SU-DHL-6 (cell line): ENCODE measurements at regions not wholly inside any gene's neighbourhood (a gene's known extent, or its start where the extent isn't known, plus 50 kb on each side); places are given as distances from the start of the nearest gene placed in this dataset.

ENCODE experiments used
- H2AFZ ChIP-seq: fragments of 200-600 bp; sonication (generic); 2 replicates; pipeline ENCODE4 v1.6.1; 2014; ENCODE audit warnings: low read depth, mild to moderate bottlenecking, moderate library complexity, mixed read lengths, antibody characterized with exemption, low read length; ENCODE audit not compliant: severe bottlenecking
- H3F3A ChIP-seq: fragments of 200-600 bp; shearing (Covaris generic); 2 replicates; pipeline ENCODE4 v1.6.0; 2016; ENCODE audit warnings: antibody characterized with exemption, mild to moderate bottlenecking; ENCODE audit not compliant: insufficient read depth
- H3K27ac ChIP-seq: fragments of 200-600 bp; sonication (generic); 2 replicates; pipeline ENCODE4 v1.5.1; 2016; ENCODE audit warnings: low read depth, mild to moderate bottlenecking, low read length, moderate library complexity, mixed read lengths
- H3K27me3 ChIP-seq: fragments of 200-600 bp; sonication (generic), shearing (Covaris generic); 2 replicates; pipeline ENCODE4 v1.6.0; 2014; ENCODE audit warnings: mild to moderate bottlenecking, low read length
- H3K36me3 ChIP-seq: fragments of 200-600 bp; sonication (generic); 2 replicates; pipeline ENCODE4 v1.6.1; 2014; ENCODE audit warnings: mild to moderate bottlenecking, low read length, mixed read lengths
- H3K4me2 ChIP-seq: fragments of 300-600, 200-600 bp; shearing (Covaris generic), sonication (generic); 2 replicates; pipeline ENCODE4 v1.6.0; 2014; ENCODE audit warnings: low read length, low read depth, mild to moderate bottlenecking; ENCODE audit not compliant: poor library complexity, severe bottlenecking
- H3K4me3 ChIP-seq: fragments of 200-600 bp; sonication (generic); 2 replicates; pipeline ENCODE4 v1.5.1; 2014; ENCODE audit warnings: antibody characterized with exemption, low read length, mild to moderate bottlenecking, mixed read lengths; ENCODE audit not compliant: insufficient read depth, poor library complexity, severe bottlenecking
- H3K79me2 ChIP-seq: fragments of 200-600 bp; sonication (generic); 2 replicates; pipeline ENCODE4 v1.6.1; 2014; ENCODE audit warnings: mild to moderate bottlenecking, low read length, moderate library complexity; ENCODE audit not compliant: insufficient read depth
- H3K9ac ChIP-seq: fragments of 200-600 bp; sonication (generic); 2 replicates; pipeline ENCODE4 v1.7.0; 2014; ENCODE audit warnings: mild to moderate bottlenecking, low read length
- H3K9me2 ChIP-seq: fragments of 200-600 bp; sonication (generic); replicated peaks from 2 replicates; pipeline ENCODE4 v1.6.1; 2014; ENCODE audit warnings: low read length; ENCODE audit not compliant: insufficient read depth
- H3K9me3 ChIP-seq: fragments of 200-600 bp; sonication (generic); 2 replicates; pipeline ENCODE4 v1.6.1; 2014; ENCODE audit warnings: low read length, mixed read lengths; ENCODE audit not compliant: insufficient read depth
- H4K20me1 ChIP-seq: fragments of 200-600 bp; sonication (generic); 2 replicates; pipeline ENCODE4 v1.6.1; 2014; ENCODE audit warnings: low read depth, mild to moderate bottlenecking, antibody characterized with exemption, low read length, moderate library complexity, mixed read lengths
- CTCF ChIP-seq: fragments of 200-600 bp; sonication (generic); IDR thresholded peaks from one replicate; pipeline ENCODE4 v1.5.1; 2017; ENCODE audit warnings: antibody characterized with exemption, mild to moderate bottlenecking, low read length, moderate library complexity; ENCODE audit not compliant: insufficient read depth, poor library complexity, severe bottlenecking
- EZH2phosphoT487 ChIP-seq: fragments of 200-600 bp; sonication (generic), shearing (Covaris generic); conservative IDR thresholded peaks from 2 replicates; pipeline ENCODE4 v1.6.1; 2018; ENCODE audit warnings: mild to moderate bottlenecking, antibody characterized with exemption, low read length, moderate library complexity, mixed read lengths

- H4K20me1 ChIP-seq: no peaks in the 10 kb centered on the region
- H3K9me2 ChIP-seq: no peaks in the 10 kb centered on the region
- H3K27me3 ChIP-seq: no peaks in the 10 kb centered on the region
- no peaks in the 10 kb centered on the region for H3F3A ChIP-seq
- H3K36me3 ChIP-seq: no peaks in the 10 kb centered on the region
- no peak overlapping the region for H3K4me3 ChIP-seq
- H3K4me2 ChIP-seq: no peak overlapping the region
- no peaks in the 10 kb centered on the region for H3K9me3 ChIP-seq
- H2AFZ ChIP-seq: no peak overlapping the region
- no peaks in the 10 kb centered on the region for H3K79me2 ChIP-seq
- H3K9ac ChIP-seq: no peak overlapping the region
- H3K27ac ChIP-seq: no peak overlapping the region
- TF ChIP-seq CTCF (no peak), EZH2phosphoT487 (no peak)
Measured at GRCh38 chr5:12237837-12238575, 333.8 kb upstream of the CTNND2 start.

GRCh38 chr5:12230659-12231058 lies 326.4 kb upstream of the CTNND2 start:
- Histone ChIP-seq H3K27me3 (no peaks in the 10 kb centered on the region), H2AFZ (no peak overlapping the region), H3K9me2 (no peaks in the 10 kb centered on the region), H3K27ac (no peak overlapping the region), H3K9ac (no peak overlapping the region), H3K79me2 (no peaks in the 10 kb centered on the region), H3F3A (no peaks in the 10 kb centered on the region), H4K20me1 (no peaks in the 10 kb centered on the region), H3K9me3 (no peaks in the 10 kb centered on the region), H3K36me3 (no peaks in the 10 kb centered on the region), H3K4me2 (no peak overlapping the region), H3K4me3 (no peak overlapping the region)
- TF ChIP-seq EZH2phosphoT487: no peak
- no peak for TF ChIP-seq CTCF

GRCh38 chr5:12217039-12217438 lies 312.8 kb upstream of the CTNND2 start:
- Histone ChIP-seq H2AFZ (no peak overlapping the region), H3K9me3 (no peaks in the 10 kb centered on the region), H3K36me3 (no peaks in the 10 kb centered on the region), H3K79me2 (no peaks in the 10 kb centered on the region), H3K27ac (no peak overlapping the region), H3F3A (no peaks in the 10 kb centered on the region), H3K9ac (no peak overlapping the region), H3K4me2 (no peak overlapping the region), H4K20me1 (no peaks in the 10 kb centered on the region), H3K4me3 (no peak overlapping the region), H3K27me3 (no peaks in the 10 kb centered on the region), H3K9me2 (no peaks in the 10 kb centered on the region)
- no peak for TF ChIP-seq CTCF
- no peak for TF ChIP-seq EZH2phosphoT487
